ENCODE measurements at regions not wholly inside any gene's neighbourhood (a gene's known extent, or its start where the extent isn't known, plus 50 kb on each side); places are given as distances from the start of the nearest gene placed in this dataset.

- no peak overlapping the region for H2BK12ac ChIP-seq (ENCODE audit: low read length)
- no peaks in the 10 kb centered on the region for H3K4me1 ChIP-seq (ENCODE audit: control insufficient read depth in 1 of 2, insufficient read depth in 2 of 2, low read length in 2 of 2)
- H4K8ac ChIP-seq (ENCODE audit: low read depth, low read length) = no peak overlapping the region
- H2BK120ac ChIP-seq (ENCODE audit: insufficient read depth, low read length, poor library complexity) = no peak overlapping the region
- no peak overlapping the region for H4K91ac ChIP-seq (ENCODE audit: low read depth, low read length)
- H3K23ac ChIP-seq (ENCODE audit: low read length) = no peak overlapping the region
- no peak overlapping the region for H3K14ac ChIP-seq (ENCODE audit: low read length)
- no peak overlapping the region for H3K27ac ChIP-seq (ENCODE audit: low read depth, low read length)
- no peak overlapping the region for H4K12ac ChIP-seq (ENCODE audit: low read depth, low read length)
- WGBS (ENCODE audit: extremely low coverage, insufficient coverage, insufficient read length) = no CpG with 5 or more reads among the region's 3 CpGs
- H3K18ac ChIP-seq (ENCODE audit: low read length) = no peak overlapping the region
- no peak for DNase-seq
- H3K36me3 ChIP-seq (ENCODE audit: control insufficient read depth in 1 of 2, insufficient read depth in 2 of 2, low read length in 2 of 2) = no peaks in the 10 kb centered on the region
- H3K79me1 ChIP-seq (ENCODE audit: low read length) = no peaks in the 10 kb centered on the region
- no peaks in the 10 kb centered on the region for H3K27me3 ChIP-seq (ENCODE audit: insufficient read depth, low read length)
- no peak overlapping the region for H3K9ac ChIP-seq (ENCODE audit: low read length)
- peak overlapping the region; percentile 33 for H2AFZ ChIP-seq (ENCODE audit: insufficient read depth, low read length, poor library complexity)
- no peaks in the 10 kb centered on the region for H3K79me2 ChIP-seq (ENCODE audit: control insufficient read depth, insufficient read depth, low read length, poor library complexity)
- no peak overlapping the region for H3K4me3 ChIP-seq (ENCODE audit: low read depth, low read length)
- no peaks in the 10 kb centered on the region for H3K9me3 ChIP-seq (ENCODE audit: insufficient read depth, low read depth, low read length)
- no peak overlapping the region for H2BK5ac ChIP-seq (ENCODE audit: low read depth, low read length, poor library complexity)
- no peak overlapping the region for H3K4me2 ChIP-seq (ENCODE audit: low read length)
- no peak overlapping the region for H2AK5ac ChIP-seq (ENCODE audit: low read length)
- H3K4ac ChIP-seq (ENCODE audit: low read depth, low read length) = no peak overlapping the region
These were observed 283.2 kb upstream of the CPEB2 start for GRCh38 chr4:14719053-14719452.

GRCh38 chr4:14726441-14726840 lies 275.8 kb upstream of the CPEB2 start:
- no peaks in the 10 kb centered on the region for H3K9me3 ChIP-seq (ENCODE audit: insufficient read depth, low read depth, low read length)
- no peak overlapping the region for H4K91ac ChIP-seq (ENCODE audit: low read depth, low read length)
- no peak overlapping the region for H3K4me2 ChIP-seq (ENCODE audit: low read length)
- no peak overlapping the region for H4K12ac ChIP-seq (ENCODE audit: low read depth, low read length)
- H2AK5ac ChIP-seq (ENCODE audit: low read length) = no peak overlapping the region
- no peak overlapping the region for H2BK12ac ChIP-seq (ENCODE audit: low read length)
- H3K36me3 ChIP-seq (ENCODE audit: control insufficient read depth in 1 of 2, insufficient read depth in 2 of 2, low read length in 2 of 2) = no peaks in the 10 kb centered on the region
- DNase-seq = peak in 1 of 2 donors; percentile 2
- no peak overlapping the region for H3K4me3 ChIP-seq (ENCODE audit: low read depth, low read length)
- H3K79me1 ChIP-seq (ENCODE audit: low read length) = no peaks in the 10 kb centered on the region
- H3K4ac ChIP-seq (ENCODE audit: low read depth, low read length) = no peak overlapping the region
- no peak overlapping the region for H3K23ac ChIP-seq (ENCODE audit: low read length)
- H4K8ac ChIP-seq (ENCODE audit: low read depth, low read length) = no peak overlapping the region
- no peak overlapping the region for H3K9ac ChIP-seq (ENCODE audit: low read length)
- no peaks in the 10 kb centered on the region for H3K79me2 ChIP-seq (ENCODE audit: control insufficient read depth, insufficient read depth, low read length, poor library complexity)
- no peak overlapping the region for H3K14ac ChIP-seq (ENCODE audit: low read length)
- no peak overlapping the region for H2BK5ac ChIP-seq (ENCODE audit: low read depth, low read length, poor library complexity)
- H3K4me1 ChIP-seq (ENCODE audit: control insufficient read depth in 1 of 2, insufficient read depth in 2 of 2, low read length in 2 of 2) = no peaks in the 10 kb centered on the region
- no peaks in the 10 kb centered on the region for H3K27me3 ChIP-seq (ENCODE audit: insufficient read depth, low read length)
- no peak overlapping the region for H3K18ac ChIP-seq (ENCODE audit: low read length)
- no peak overlapping the region for H2BK120ac ChIP-seq (ENCODE audit: insufficient read depth, low read length, poor library complexity)
- no CpG with 5 or more reads among the region's 3 CpGs for WGBS (ENCODE audit: extremely low coverage, insufficient coverage, insufficient read length)
- H3K27ac ChIP-seq (ENCODE audit: low read depth, low read length) = no peak overlapping the region
- H2AFZ ChIP-seq (ENCODE audit: insufficient read depth, low read length, poor library complexity) = no peak overlapping the region

GRCh38 chr4:14726877-14727361 lies 275.4 kb upstream of the CPEB2 start:
- no peak overlapping the region for H3K4me3 ChIP-seq (ENCODE audit: low read depth, low read length)
- H3K79me2 ChIP-seq (ENCODE audit: control insufficient read depth, insufficient read depth, low read length, poor library complexity) = no peaks in the 10 kb centered on the region
- no peak overlapping the region for H2BK5ac ChIP-seq (ENCODE audit: low read depth, low read length, poor library complexity)
- no peak overlapping the region for H3K14ac ChIP-seq (ENCODE audit: low read length)
- no peak overlapping the region for H2AK5ac ChIP-seq (ENCODE audit: low read length)
- peak; percentile 24 to 38 for DNase-seq
- H4K8ac ChIP-seq (ENCODE audit: low read depth, low read length) = no peak overlapping the region
- H2BK12ac ChIP-seq (ENCODE audit: low read length) = no peak overlapping the region
- WGBS (ENCODE audit: extremely low coverage, insufficient coverage, insufficient read length) = no CpG with 5 or more reads among the region's 4 CpGs
- H2AFZ ChIP-seq (ENCODE audit: insufficient read depth, low read length, poor library complexity) = no peak overlapping the region
- no peak overlapping the region for H3K4me2 ChIP-seq (ENCODE audit: low read length)
- H3K79me1 ChIP-seq (ENCODE audit: low read length) = no peaks in the 10 kb centered on the region
- H4K91ac ChIP-seq (ENCODE audit: low read depth, low read length) = no peak overlapping the region
- no peak overlapping the region for H3K27ac ChIP-seq (ENCODE audit: low read depth, low read length)
- H4K12ac ChIP-seq (ENCODE audit: low read depth, low read length) = no peak overlapping the region
- no peak overlapping the region for H3K9ac ChIP-seq (ENCODE audit: low read length)
- no peaks in the 10 kb centered on the region for H3K4me1 ChIP-seq (ENCODE audit: control insufficient read depth in 1 of 2, insufficient read depth in 2 of 2, low read length in 2 of 2)
- H3K9me3 ChIP-seq (ENCODE audit: insufficient read depth, low read depth, low read length) = no peaks in the 10 kb centered on the region
- no peak overlapping the region for H3K23ac ChIP-seq (ENCODE audit: low read length)
- H3K4ac ChIP-seq (ENCODE audit: low read depth, low read length) = no peak overlapping the region
- no peak overlapping the region for H2BK120ac ChIP-seq (ENCODE audit: insufficient read depth, low read length, poor library complexity)
- H3K27me3 ChIP-seq (ENCODE audit: insufficient read depth, low read length) = no peaks in the 10 kb centered on the region
- no peak overlapping the region for H3K18ac ChIP-seq (ENCODE audit: low read length)
- no peaks in the 10 kb centered on the region for H3K36me3 ChIP-seq (ENCODE audit: control insufficient read depth in 1 of 2, insufficient read depth in 2 of 2, low read length in 2 of 2)

GRCh38 chr4:14729282-14730000 lies 272.8 kb upstream of the CPEB2 start:
- no peak overlapping the region for H2BK5ac ChIP-seq (ENCODE audit: low read depth, low read length, poor library complexity)
- H4K91ac ChIP-seq (ENCODE audit: low read depth, low read length) = no peak overlapping the region
- H2AFZ ChIP-seq (ENCODE audit: insufficient read depth, low read length, poor library complexity) = no peak overlapping the region
- no peaks in the 10 kb centered on the region for H3K9me3 ChIP-seq (ENCODE audit: insufficient read depth, low read depth, low read length)
- H3K79me2 ChIP-seq (ENCODE audit: control insufficient read depth, insufficient read depth, low read length, poor library complexity) = no peaks in the 10 kb centered on the region
- H4K8ac ChIP-seq (ENCODE audit: low read depth, low read length) = no peak overlapping the region
- no peaks in the 10 kb centered on the region for H3K27me3 ChIP-seq (ENCODE audit: insufficient read depth, low read length)
- no peak overlapping the region for H2BK12ac ChIP-seq (ENCODE audit: low read length)
- H3K4me2 ChIP-seq (ENCODE audit: low read length) = no peak overlapping the region
- no peak overlapping the region for H3K14ac ChIP-seq (ENCODE audit: low read length)
- no peak overlapping the region for H3K23ac ChIP-seq (ENCODE audit: low read length)
- H2AK5ac ChIP-seq (ENCODE audit: low read length) = no peak overlapping the region
- H3K36me3 ChIP-seq (ENCODE audit: control insufficient read depth in 1 of 2, insufficient read depth in 2 of 2, low read length in 2 of 2) = no peaks in the 10 kb centered on the region
- no peak overlapping the region for H4K12ac ChIP-seq (ENCODE audit: low read depth, low read length)
- H3K79me1 ChIP-seq (ENCODE audit: low read length) = no peaks in the 10 kb centered on the region
- no peak overlapping the region for H3K18ac ChIP-seq (ENCODE audit: low read length)
- DNase-seq = no peak
- H3K4me1 ChIP-seq (ENCODE audit: control insufficient read depth in 1 of 2, insufficient read depth in 2 of 2, low read length in 2 of 2) = no peaks in the 10 kb centered on the region
- no peak overlapping the region for H3K4ac ChIP-seq (ENCODE audit: low read depth, low read length)
- H3K9ac ChIP-seq (ENCODE audit: low read length) = no peak overlapping the region
- no peak overlapping the region for H3K4me3 ChIP-seq (ENCODE audit: low read depth, low read length)
- no peak overlapping the region for H2BK120ac ChIP-seq (ENCODE audit: insufficient read depth, low read length, poor library complexity)
- no peak overlapping the region for H3K27ac ChIP-seq (ENCODE audit: low read depth, low read length)

Measured in trophoblast cell (in vitro differentiated cells and primary cell).